Activated T-cell treated with anti-CD3 and anti-CD28 coated beads, Interleukin-2, amount 50 U/mL, for 1 hour (primary cell): ENCODE measurements at regions not wholly inside any gene's neighbourhood (a gene's known extent, or its start where the extent isn't known, plus 50 kb on each side); places are given as distances from the start of the nearest gene placed in this dataset.

ENCODE experiments used
- DNase-seq: peaks from one replicate; pipeline ENCODE4 v3.0.0-alpha.2; 2020

- DNase-seq = no peak
Observed at GRCh38 chr9:28234133-28234893, 661.0 kb upstream of the C9orf72 start.

- DNase-seq = no peak
Observed at GRCh38 chr9:28234894-28235277, 661.6 kb upstream of the C9orf72 start.

- no peak for DNase-seq
Observed at GRCh38 chr9:28249424-28249823, 676.1 kb upstream of the C9orf72 start.

- DNase-seq = no peak
Observed at GRCh38 chr9:28255174-28255573, 681.9 kb upstream of the C9orf72 start.

GRCh38 chr9:28260330-28260729 lies 687.0 kb upstream of the C9orf72 start:
- DNase-seq = no peak

- DNase-seq = no peak
Observed at GRCh38 chr9:28264368-28264767, 691.1 kb upstream of the C9orf72 start.

GRCh38 chr9:28267351-28267750 lies 694.1 kb upstream of the C9orf72 start:
- DNase-seq = no peak

GRCh38 chr9:28270156-28270555 lies 696.9 kb upstream of the C9orf72 start:
- DNase-seq = no peak

- no peak for DNase-seq
Observed at GRCh38 chr9:28272127-28272526, 698.8 kb upstream of the C9orf72 start.

GRCh38 chr9:28287455-28287854 lies 714.2 kb upstream of the C9orf72 start:
- DNase-seq = no peak

GRCh38 chr9:28289746-28290145 lies 716.5 kb upstream of the C9orf72 start:
- DNase-seq = no peak

- DNase-seq = no peak
Observed at GRCh38 chr9:28293369-28294090, 720.2 kb upstream of the C9orf72 start.

GRCh38 chr9:28301281-28301680 lies 728.0 kb upstream of the C9orf72 start:
- no peak for DNase-seq

- no peak for DNase-seq
Observed at GRCh38 chr9:28317745-28318144, 744.5 kb upstream of the C9orf72 start.

- no peak for DNase-seq
Observed at GRCh38 chr9:28318515-28318914, 745.2 kb upstream of the C9orf72 start.

GRCh38 chr9:28319981-28320380 lies 746.7 kb upstream of the C9orf72 start:
- DNase-seq = no peak

- DNase-seq = no peak
Observed at GRCh38 chr9:28320616-28321015, 747.3 kb upstream of the C9orf72 start.

- DNase-seq = no peak
Observed at GRCh38 chr9:28329323-28329722, 756.0 kb upstream of the C9orf72 start.

- no peak for DNase-seq
Observed at GRCh38 chr9:28332648-28333047, 759.4 kb upstream of the C9orf72 start.

- no peak for DNase-seq
Observed at GRCh38 chr9:28341913-28342312, 768.6 kb upstream of the C9orf72 start.

GRCh38 chr9:28342815-28343338 lies 769.6 kb upstream of the C9orf72 start:
- DNase-seq = no peak

GRCh38 chr9:28363151-28363562 lies 789.9 kb upstream of the C9orf72 start:
- no peak for DNase-seq

- DNase-seq = no peak
Observed at GRCh38 chr9:28365020-28365640, 791.8 kb upstream of the C9orf72 start.

- DNase-seq = no peak
Observed at GRCh38 chr9:28365728-28366127, 792.4 kb upstream of the C9orf72 start.
